Choroid plexus epithelial cell (primary cell): ENCODE measurements at regions not wholly inside any gene's neighbourhood (a gene's known extent, or its start where the extent isn't known, plus 50 kb on each side); places are given as distances from the start of the nearest gene placed in this dataset.

ENCODE experiments used
- DNase-seq: peaks from one replicate; pipeline ENCODE4 v3.0.0-alpha.2; 2010; ENCODE audit warnings: low read depth
- H3K4me3 ChIP-seq: 2 replicates; pipeline ENCODE4 v1.5.1; 2011; ENCODE audit warnings: low read depth, mild to moderate bottlenecking, control low read depth, low read length, moderate library complexity
- TF ChIP-seq, protein P1 (sequence below): conservative IDR thresholded peaks from 2 replicates; pipeline ENCODE4 v1.5.1; 2011; ENCODE audit warnings: low read depth, mild to moderate bottlenecking, control low read depth, inconsistent platforms, low read length, moderate library complexity

DNA sequence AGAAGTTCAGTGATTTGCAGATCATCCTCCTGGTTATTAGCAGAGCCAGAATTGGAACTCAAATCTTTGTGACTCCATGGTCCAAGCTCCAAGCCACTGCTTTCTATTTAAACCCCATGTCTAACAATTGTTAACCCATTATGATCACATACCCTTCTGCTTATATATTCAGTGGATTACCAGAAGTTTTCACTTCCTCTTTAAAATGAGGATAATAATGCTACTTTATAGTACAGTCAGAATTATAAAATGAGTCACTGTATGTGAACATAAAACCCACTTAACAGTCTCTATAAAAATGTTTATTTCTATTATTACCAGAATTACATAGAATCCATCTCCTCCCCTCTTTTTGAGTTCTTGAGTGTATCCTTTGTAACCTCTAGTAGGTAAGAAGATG is 550.7 kb upstream of the DPPA4 start:
- DNase-seq = no peak
- H3K4me3 ChIP-seq = no peak overlapping the region
- TF ChIP-seq, protein P1, sequence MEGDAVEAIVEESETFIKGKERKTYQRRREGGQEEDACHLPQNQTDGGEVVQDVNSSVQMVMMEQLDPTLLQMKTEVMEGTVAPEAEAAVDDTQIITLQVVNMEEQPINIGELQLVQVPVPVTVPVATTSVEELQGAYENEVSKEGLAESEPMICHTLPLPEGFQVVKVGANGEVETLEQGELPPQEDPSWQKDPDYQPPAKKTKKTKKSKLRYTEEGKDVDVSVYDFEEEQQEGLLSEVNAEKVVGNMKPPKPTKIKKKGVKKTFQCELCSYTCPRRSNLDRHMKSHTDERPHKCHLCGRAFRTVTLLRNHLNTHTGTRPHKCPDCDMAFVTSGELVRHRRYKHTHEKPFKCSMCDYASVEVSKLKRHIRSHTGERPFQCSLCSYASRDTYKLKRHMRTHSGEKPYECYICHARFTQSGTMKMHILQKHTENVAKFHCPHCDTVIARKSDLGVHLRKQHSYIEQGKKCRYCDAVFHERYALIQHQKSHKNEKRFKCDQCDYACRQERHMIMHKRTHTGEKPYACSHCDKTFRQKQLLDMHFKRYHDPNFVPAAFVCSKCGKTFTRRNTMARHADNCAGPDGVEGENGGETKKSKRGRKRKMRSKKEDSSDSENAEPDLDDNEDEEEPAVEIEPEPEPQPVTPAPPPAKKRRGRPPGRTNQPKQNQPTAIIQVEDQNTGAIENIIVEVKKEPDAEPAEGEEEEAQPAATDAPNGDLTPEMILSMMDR = no peak

GRCh38 chr3:109897734-109898133 is 560.4 kb upstream of the DPPA4 start:
- DNase-seq = no peak
- H3K4me3 ChIP-seq = no peak overlapping the region
- TF ChIP-seq, protein P1 = no peak

GRCh38 chr3:109899925-109900324 is 562.6 kb upstream of the DPPA4 start:
- no peak overlapping the region for H3K4me3 ChIP-seq
- DNase-seq = no peak
- TF ChIP-seq, protein P1 = no peak

DNA sequence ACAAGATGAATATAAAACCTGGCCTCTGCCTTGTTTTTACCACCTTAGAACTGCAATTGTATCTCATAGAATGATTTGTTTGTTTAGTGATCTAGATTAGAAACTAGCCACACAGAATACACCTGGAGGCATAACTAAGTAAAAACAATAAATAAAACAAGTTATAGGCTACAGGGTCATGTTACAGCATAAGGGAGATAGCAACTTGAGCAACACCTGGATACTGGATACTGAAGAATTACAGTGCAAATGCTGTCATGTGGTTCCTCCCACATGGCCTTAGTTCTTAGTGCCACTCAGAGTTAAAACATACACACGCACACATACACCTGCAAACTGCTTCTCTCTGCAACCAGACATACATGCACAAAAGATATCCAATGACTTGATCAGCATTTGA is 563.4 kb upstream of the DPPA4 start:
- H3K4me3 ChIP-seq = no peak overlapping the region
- no peak for DNase-seq
- TF ChIP-seq, protein P1 = no peak

GRCh38 chr3:109902549-109902948 is 565.2 kb upstream of the DPPA4 start:
- TF ChIP-seq, protein P1 = no peak
- H3K4me3 ChIP-seq = no peak overlapping the region
- no peak for DNase-seq

- DNase-seq = no peak
- TF ChIP-seq, protein P1 = no peak
- H3K4me3 ChIP-seq = no peak overlapping the region
Observed at GRCh38 chr3:109903100-109903499, 565.8 kb upstream of the DPPA4 start.

GRCh38 chr3:109910772-109911171 is 573.4 kb upstream of the DPPA4 start:
- H3K4me3 ChIP-seq = no peak overlapping the region
- TF ChIP-seq, protein P1 = no peak
- no peak for DNase-seq
